PC-9 (cell line): ENCODE measurements at regions not wholly inside any gene's neighbourhood (a gene's known extent, or its start where the extent isn't known, plus 50 kb on each side); places are given as distances from the start of the nearest gene placed in this dataset.

ENCODE experiments used
- EZH2 ChIP-seq: fragments of 200-600 bp; sonication (generic); IDR thresholded peaks from 2 replicates; pipeline ENCODE4 v1.8.0; 2017; ENCODE audit warnings: antibody characterized with exemption, low read depth
- TF ChIP-seq, protein P1 (sequence below): fragments of 200-600 bp; sonication (generic); conservative IDR thresholded peaks from 2 replicates; pipeline ENCODE4 v1.6.1; 2017; ENCODE audit warnings: mixed run types, antibody characterized with exemption, mild to moderate bottlenecking, moderate library complexity

DNA sequence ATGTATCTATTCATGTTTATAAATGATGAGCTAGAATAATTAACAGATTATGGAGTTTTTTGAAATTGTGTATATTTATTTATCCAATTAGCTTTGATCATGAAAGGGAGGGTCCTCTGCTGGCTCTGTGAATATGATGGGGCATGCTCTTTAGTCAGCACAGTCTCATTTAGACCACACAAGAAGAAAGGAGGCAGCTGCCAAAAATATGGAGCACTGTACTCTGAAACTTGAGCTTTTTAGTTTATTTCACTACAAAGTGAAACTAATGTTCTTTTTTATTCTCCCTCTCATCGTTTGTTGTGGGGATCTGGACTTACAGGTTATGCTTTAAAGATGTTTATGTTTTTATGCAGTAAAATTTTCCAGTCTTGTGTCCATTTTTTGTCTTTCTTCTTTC, 266.9 kb upstream of the GULP1 start:
- TF ChIP-seq, protein P1, sequence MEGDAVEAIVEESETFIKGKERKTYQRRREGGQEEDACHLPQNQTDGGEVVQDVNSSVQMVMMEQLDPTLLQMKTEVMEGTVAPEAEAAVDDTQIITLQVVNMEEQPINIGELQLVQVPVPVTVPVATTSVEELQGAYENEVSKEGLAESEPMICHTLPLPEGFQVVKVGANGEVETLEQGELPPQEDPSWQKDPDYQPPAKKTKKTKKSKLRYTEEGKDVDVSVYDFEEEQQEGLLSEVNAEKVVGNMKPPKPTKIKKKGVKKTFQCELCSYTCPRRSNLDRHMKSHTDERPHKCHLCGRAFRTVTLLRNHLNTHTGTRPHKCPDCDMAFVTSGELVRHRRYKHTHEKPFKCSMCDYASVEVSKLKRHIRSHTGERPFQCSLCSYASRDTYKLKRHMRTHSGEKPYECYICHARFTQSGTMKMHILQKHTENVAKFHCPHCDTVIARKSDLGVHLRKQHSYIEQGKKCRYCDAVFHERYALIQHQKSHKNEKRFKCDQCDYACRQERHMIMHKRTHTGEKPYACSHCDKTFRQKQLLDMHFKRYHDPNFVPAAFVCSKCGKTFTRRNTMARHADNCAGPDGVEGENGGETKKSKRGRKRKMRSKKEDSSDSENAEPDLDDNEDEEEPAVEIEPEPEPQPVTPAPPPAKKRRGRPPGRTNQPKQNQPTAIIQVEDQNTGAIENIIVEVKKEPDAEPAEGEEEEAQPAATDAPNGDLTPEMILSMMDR = no peak
- no peak for TF ChIP-seq EZH2
